ENCODE measurements at regions not wholly inside any gene's neighbourhood (a gene's known extent, or its start where the extent isn't known, plus 50 kb on each side); places are given as distances from the start of the nearest gene placed in this dataset.

- Histone ChIP-seq H3K9me3 (ENCODE audit: insufficient read depth, low read length) (no peaks in the 10 kb centered on the region), H3K9ac (ENCODE audit: low read length) (no peak overlapping the region), H3F3A (ENCODE audit: insufficient read depth) (no peaks in the 10 kb centered on the region), H3K4me2 (ENCODE audit: low read depth, low read length, poor library complexity, severe bottlenecking) (no peak overlapping the region), H3K9me2 (replicated peaks; ENCODE audit: insufficient read depth, low read length) (no peaks in the 10 kb centered on the region), H3K79me2 (ENCODE audit: insufficient read depth, low read length) (no peaks in the 10 kb centered on the region), H2AFZ (ENCODE audit: low read depth, low read length, severe bottlenecking) (no peak overlapping the region), H3K27me3 (ENCODE audit: low read length) (no peaks in the 10 kb centered on the region), H4K20me1 (ENCODE audit: low read depth, low read length) (no peaks in the 10 kb centered on the region), H3K4me3 (ENCODE audit: insufficient read depth, low read length, poor library complexity, severe bottlenecking) (no peak overlapping the region), H3K36me3 (ENCODE audit: low read length) (no peaks in the 10 kb centered on the region), H3K27ac (ENCODE audit: low read depth, low read length) (no peak overlapping the region)
- TF ChIP-seq, protein P1, sequence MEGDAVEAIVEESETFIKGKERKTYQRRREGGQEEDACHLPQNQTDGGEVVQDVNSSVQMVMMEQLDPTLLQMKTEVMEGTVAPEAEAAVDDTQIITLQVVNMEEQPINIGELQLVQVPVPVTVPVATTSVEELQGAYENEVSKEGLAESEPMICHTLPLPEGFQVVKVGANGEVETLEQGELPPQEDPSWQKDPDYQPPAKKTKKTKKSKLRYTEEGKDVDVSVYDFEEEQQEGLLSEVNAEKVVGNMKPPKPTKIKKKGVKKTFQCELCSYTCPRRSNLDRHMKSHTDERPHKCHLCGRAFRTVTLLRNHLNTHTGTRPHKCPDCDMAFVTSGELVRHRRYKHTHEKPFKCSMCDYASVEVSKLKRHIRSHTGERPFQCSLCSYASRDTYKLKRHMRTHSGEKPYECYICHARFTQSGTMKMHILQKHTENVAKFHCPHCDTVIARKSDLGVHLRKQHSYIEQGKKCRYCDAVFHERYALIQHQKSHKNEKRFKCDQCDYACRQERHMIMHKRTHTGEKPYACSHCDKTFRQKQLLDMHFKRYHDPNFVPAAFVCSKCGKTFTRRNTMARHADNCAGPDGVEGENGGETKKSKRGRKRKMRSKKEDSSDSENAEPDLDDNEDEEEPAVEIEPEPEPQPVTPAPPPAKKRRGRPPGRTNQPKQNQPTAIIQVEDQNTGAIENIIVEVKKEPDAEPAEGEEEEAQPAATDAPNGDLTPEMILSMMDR (IDR thresholded peaks at IDR 0.05; ENCODE audit: insufficient read depth, low read length, poor library complexity, severe bottlenecking): no peak
Observed at GRCh38 chr2:76170009-76170384, 459.3 kb upstream of the GCFC2 start.

DNA sequence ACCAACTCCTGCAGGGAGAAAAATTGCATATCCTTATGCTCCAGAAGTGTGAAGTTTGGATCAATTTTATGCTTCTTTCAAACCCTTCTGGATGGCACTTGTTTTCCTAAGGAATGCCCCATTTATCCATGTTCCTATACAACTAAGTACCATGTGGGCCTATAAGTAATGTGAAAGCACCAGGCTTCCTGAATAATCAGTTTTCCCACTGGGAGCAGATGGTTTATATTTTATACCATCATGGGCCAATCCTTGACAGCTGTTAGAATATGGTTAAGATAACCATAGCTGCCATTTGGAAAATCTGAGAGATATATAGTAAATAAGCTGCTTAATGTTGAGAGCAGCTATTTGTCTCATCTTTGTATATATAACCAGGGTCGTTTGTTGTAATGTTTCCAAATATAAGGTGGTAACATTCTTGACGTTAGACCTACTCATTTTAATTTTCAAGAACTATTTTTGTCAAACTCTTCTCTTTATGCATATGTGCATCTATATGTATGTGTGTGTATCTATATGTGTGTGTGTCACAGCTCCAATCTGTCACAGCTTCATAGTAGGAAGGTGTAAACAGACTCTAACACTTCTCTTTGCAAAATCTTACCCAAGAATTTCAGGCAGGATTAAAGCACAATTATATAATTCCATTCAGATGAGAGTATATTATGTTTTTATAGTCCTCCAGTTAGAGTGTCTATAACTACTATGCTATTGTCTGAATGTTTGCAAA, 458.7 kb upstream of the GCFC2 start:
- no peaks in the 10 kb centered on the region for H3F3A ChIP-seq (ENCODE audit: insufficient read depth)

GRCh38 chr2:76163860-76164259, 453.1 kb upstream of the GCFC2 start:
- Histone ChIP-seq H3K4me2 (ENCODE audit: low read depth, low read length, poor library complexity, severe bottlenecking) (no peak overlapping the region), H3K27me3 (ENCODE audit: low read length) (no peaks in the 10 kb centered on the region), H4K20me1 (ENCODE audit: low read depth, low read length) (no peaks in the 10 kb centered on the region), H2AFZ (ENCODE audit: low read depth, low read length, severe bottlenecking) (no peak overlapping the region), H3K79me2 (ENCODE audit: insufficient read depth, low read length) (no peaks in the 10 kb centered on the region), H3K36me3 (ENCODE audit: low read length) (no peaks in the 10 kb centered on the region), H3K9me2 (replicated peaks; ENCODE audit: insufficient read depth, low read length) (no peaks in the 10 kb centered on the region), H3K27ac (ENCODE audit: low read depth, low read length) (no peak overlapping the region), H3K9me3 (ENCODE audit: insufficient read depth, low read length) (no peaks in the 10 kb centered on the region), H3F3A (ENCODE audit: insufficient read depth) (no peaks in the 10 kb centered on the region), H3K9ac (ENCODE audit: low read length) (no peak overlapping the region), H3K4me3 (ENCODE audit: insufficient read depth, low read length, poor library complexity, severe bottlenecking) (no peak overlapping the region)
- no peak for TF ChIP-seq EZH2phosphoT487 (conservative IDR thresholded peaks at IDR 0.05; ENCODE audit: low read length)
- TF ChIP-seq, protein P1 (IDR thresholded peaks at IDR 0.05; ENCODE audit: insufficient read depth, low read length, poor library complexity, severe bottlenecking): no peak

More for the DNA sequence above, 458.7 kb upstream of the GCFC2 start:
- H2AFZ ChIP-seq (ENCODE audit: low read depth, low read length, severe bottlenecking): no peak overlapping the region
- H3K9ac ChIP-seq (ENCODE audit: low read length): no peak overlapping the region
- H3K4me3 ChIP-seq (ENCODE audit: insufficient read depth, low read length, poor library complexity, severe bottlenecking): no peak overlapping the region
- TF ChIP-seq, protein P1 (IDR thresholded peaks at IDR 0.05; ENCODE audit: insufficient read depth, low read length, poor library complexity, severe bottlenecking): no peak
- no peak for TF ChIP-seq EZH2phosphoT487 (conservative IDR thresholded peaks at IDR 0.05; ENCODE audit: low read length)
- no peaks in the 10 kb centered on the region for H4K20me1 ChIP-seq (ENCODE audit: low read depth, low read length)
- no peaks in the 10 kb centered on the region for H3K36me3 ChIP-seq (ENCODE audit: low read length)
- no peaks in the 10 kb centered on the region for H3K9me2 ChIP-seq (replicated peaks; ENCODE audit: insufficient read depth, low read length)
- H3K79me2 ChIP-seq (ENCODE audit: insufficient read depth, low read length): no peaks in the 10 kb centered on the region
- H3K27ac ChIP-seq (ENCODE audit: low read depth, low read length): no peak overlapping the region
- no peaks in the 10 kb centered on the region for H3K27me3 ChIP-seq (ENCODE audit: low read length)
- no peaks in the 10 kb centered on the region for H3K9me3 ChIP-seq (ENCODE audit: insufficient read depth, low read length)
- H3K4me2 ChIP-seq (ENCODE audit: low read depth, low read length, poor library complexity, severe bottlenecking): no peak overlapping the region
